HepG2 (cell line): ENCODE measurements at regions not wholly inside any gene's neighbourhood (a gene's known extent, or its start where the extent isn't known, plus 50 kb on each side); places are given as distances from the start of the nearest gene placed in this dataset.

Experiments used
- CREB1 ChIP-seq, 2 experiments: fragments of 450-650 bp in 1 of 2; IDR thresholded peaks; 2 replicates each; pipeline ENCODE4 v1.6.1; 2016 to 2017; ENCODE audit warnings: control low read depth in 1 of 2, mild to moderate bottlenecking in 1 of 2, missing compliant biosample characterization in 1 of 2, missing genetic modification characterization in 1 of 2
- FOXK1 ChIP-seq: sonication (generic); formaldehyde crosslinking; IDR thresholded peaks from 2 replicates; pipeline ENCODE4 v1.4.0; 2020; ENCODE audit warnings: low read depth, missing genetic modification reagents, borderline replicate concordance
- KDM2A ChIP-seq: sonication (generic); formaldehyde crosslinking; IDR thresholded peaks from 2 replicates; pipeline ENCODE4 v1.4.0; 2020; ENCODE audit warnings: low read depth, missing genetic modification reagents, borderline replicate concordance
- MLLT10 ChIP-seq: sonication (generic); formaldehyde crosslinking; IDR thresholded peaks from 2 replicates; pipeline ENCODE4 v1.4.0; 2020; ENCODE audit warnings: missing genetic modification reagents
- MTF2 ChIP-seq: sonication (generic); formaldehyde crosslinking; IDR thresholded peaks from 2 replicates; pipeline ENCODE4 v1.5.0; 2020; ENCODE audit warnings: missing genetic modification reagents, borderline replicate concordance
- MYC ChIP-seq: sonication (generic); formaldehyde crosslinking; IDR thresholded peaks from 2 replicates; pipeline ENCODE4 v1.9.0; 2021; ENCODE audit warnings: missing genetic modification reagents, borderline replicate concordance
- PHB2 ChIP-seq: fragments of 450-650 bp; IDR thresholded peaks from 2 replicates; pipeline ENCODE4 v1.6.1; 2018; ENCODE audit not compliant: partially characterized antibody
- PITX1 ChIP-seq: sonication (generic); formaldehyde crosslinking; IDR thresholded peaks from 2 replicates; pipeline ENCODE4 v1.5.1; 2020; ENCODE audit warnings: mild to moderate bottlenecking, missing genetic modification reagents
- RELA ChIP-seq: sonication (generic); formaldehyde crosslinking; IDR thresholded peaks from 2 replicates; pipeline ENCODE4 v1.4.0; 2020; ENCODE audit warnings: missing genetic modification reagents
- RNF2 ChIP-seq: fragments of 450-650 bp; conservative IDR thresholded peaks from 2 replicates; pipeline ENCODE4 v1.6.1; 2016; ENCODE audit warnings: low read depth
- SCMH1 ChIP-seq: sonication (generic); formaldehyde crosslinking; IDR thresholded peaks from 2 replicates; pipeline ENCODE4 v1.9.0; 2021; ENCODE audit warnings: missing genetic modification reagents, mild to moderate bottlenecking, borderline replicate concordance
- SP5 ChIP-seq: IDR thresholded peaks from 2 replicates; pipeline ENCODE4 v1.6.1; 2016; ENCODE audit warnings: low read depth, borderline replicate concordance
- TGIF2 ChIP-seq: IDR thresholded peaks from 2 replicates; pipeline ENCODE4 v1.6.1; 2016; ENCODE audit warnings: control low read depth, missing compliant biosample characterization
- ZNF263 ChIP-seq: sonication (generic); formaldehyde crosslinking; IDR thresholded peaks from 2 replicates; pipeline ENCODE4 v1.4.0; 2020; ENCODE audit warnings: missing genetic modification reagents
- ZNF44 ChIP-seq: sonication (generic); formaldehyde crosslinking; IDR thresholded peaks from 2 replicates; pipeline ENCODE4 v1.5.1; 2020; ENCODE audit warnings: mild to moderate bottlenecking, missing genetic modification reagents
- ZNF674 ChIP-seq: sonication (generic); formaldehyde crosslinking; IDR thresholded peaks from 2 replicates; pipeline ENCODE4 v1.5.0; 2020; ENCODE audit warnings: low read depth, mild to moderate bottlenecking, missing genetic modification reagents
- ZNF850 ChIP-seq: sonication (generic); formaldehyde crosslinking; conservative IDR thresholded peaks from 2 replicates; pipeline ENCODE4 v1.9.0; 2021; ENCODE audit warnings: mild to moderate bottlenecking, missing genetic modification reagents
- ZSCAN22 ChIP-seq: sonication (generic); formaldehyde crosslinking; IDR thresholded peaks from 2 replicates; pipeline ENCODE4 v1.4.0; 2020; ENCODE audit warnings: mild to moderate bottlenecking, missing genetic modification reagents
- TF ChIP-seq, protein P1 (sequence below): sonication (generic); formaldehyde crosslinking; IDR thresholded peaks from 2 replicates; pipeline ENCODE4 v1.4.0; 2020; ENCODE audit warnings: missing genetic modification reagents, borderline replicate concordance
- TF ChIP-seq, protein P2 (sequence below): sonication (generic); formaldehyde crosslinking; IDR thresholded peaks from 2 replicates; pipeline ENCODE4 v1.4.0; 2020; ENCODE audit warnings: missing genetic modification reagents, borderline replicate concordance
- TF ChIP-seq, protein P3 (sequence below): sonication (generic); formaldehyde crosslinking; IDR thresholded peaks from 2 replicates; pipeline ENCODE4 v1.5.0; 2020; ENCODE audit warnings: mild to moderate bottlenecking, missing genetic modification reagents

DNA sequence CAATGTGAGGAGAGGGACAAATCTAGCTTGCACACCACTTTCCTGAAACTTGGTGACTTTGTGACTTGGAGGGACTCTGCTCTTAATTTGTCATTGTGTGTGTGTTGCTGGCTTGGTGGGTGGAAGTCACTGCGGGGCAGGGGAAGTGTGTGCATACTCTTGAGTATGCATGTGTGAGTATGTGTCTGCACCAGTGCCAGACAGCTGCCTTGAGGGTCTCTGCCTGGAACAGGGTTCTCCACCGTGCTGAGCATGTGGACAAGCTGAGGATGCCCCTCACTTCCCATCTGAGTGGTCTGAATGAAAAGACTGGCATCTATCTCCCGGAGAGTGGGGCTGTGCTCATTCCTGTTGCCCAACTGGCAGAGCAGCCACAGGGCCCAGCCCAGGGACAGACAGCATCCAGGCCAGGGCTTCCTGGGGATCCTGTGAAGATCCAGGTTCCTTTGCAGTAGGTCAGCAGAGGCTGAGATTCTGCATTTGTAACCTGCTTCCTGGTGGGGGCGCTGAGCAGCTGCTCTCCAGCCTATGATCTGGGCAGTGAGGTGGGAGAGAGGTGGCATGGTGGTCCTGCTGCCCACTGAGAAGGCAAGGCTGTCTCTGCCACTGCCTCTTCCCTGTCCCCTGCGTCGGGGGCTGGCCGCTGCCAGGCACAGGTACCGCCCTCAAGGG, 138.9 kb upstream of the HAAO start (continued):
- TF ChIP-seq, protein P1, sequence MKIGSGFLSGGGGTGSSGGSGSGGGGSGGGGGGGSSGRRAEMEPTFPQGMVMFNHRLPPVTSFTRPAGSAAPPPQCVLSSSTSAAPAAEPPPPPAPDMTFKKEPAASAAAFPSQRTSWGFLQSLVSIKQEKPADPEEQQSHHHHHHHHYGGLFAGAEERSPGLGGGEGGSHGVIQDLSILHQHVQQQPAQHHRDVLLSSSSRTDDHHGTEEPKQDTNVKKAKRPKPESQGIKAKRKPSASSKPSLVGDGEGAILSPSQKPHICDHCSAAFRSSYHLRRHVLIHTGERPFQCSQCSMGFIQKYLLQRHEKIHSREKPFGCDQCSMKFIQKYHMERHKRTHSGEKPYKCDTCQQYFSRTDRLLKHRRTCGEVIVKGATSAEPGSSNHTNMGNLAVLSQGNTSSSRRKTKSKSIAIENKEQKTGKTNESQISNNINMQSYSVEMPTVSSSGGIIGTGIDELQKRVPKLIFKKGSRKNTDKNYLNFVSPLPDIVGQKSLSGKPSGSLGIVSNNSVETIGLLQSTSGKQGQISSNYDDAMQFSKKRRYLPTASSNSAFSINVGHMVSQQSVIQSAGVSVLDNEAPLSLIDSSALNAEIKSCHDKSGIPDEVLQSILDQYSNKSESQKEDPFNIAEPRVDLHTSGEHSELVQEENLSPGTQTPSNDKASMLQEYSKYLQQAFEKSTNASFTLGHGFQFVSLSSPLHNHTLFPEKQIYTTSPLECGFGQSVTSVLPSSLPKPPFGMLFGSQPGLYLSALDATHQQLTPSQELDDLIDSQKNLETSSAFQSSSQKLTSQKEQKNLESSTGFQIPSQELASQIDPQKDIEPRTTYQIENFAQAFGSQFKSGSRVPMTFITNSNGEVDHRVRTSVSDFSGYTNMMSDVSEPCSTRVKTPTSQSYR (CRISPR knock-in tag) = 0 out of 2 replicates have a peak, but pooled peaks have one; percentile 3
- TF ChIP-seq CREB1 (IDR thresholded peaks at IDR 0.05) = no peak
- TF ChIP-seq CREB1 (CRISPR knock-in tag; IDR thresholded peaks at IDR 0.05) = no peak
- no peak for TF ChIP-seq PHB2
- TF ChIP-seq, protein P2, sequence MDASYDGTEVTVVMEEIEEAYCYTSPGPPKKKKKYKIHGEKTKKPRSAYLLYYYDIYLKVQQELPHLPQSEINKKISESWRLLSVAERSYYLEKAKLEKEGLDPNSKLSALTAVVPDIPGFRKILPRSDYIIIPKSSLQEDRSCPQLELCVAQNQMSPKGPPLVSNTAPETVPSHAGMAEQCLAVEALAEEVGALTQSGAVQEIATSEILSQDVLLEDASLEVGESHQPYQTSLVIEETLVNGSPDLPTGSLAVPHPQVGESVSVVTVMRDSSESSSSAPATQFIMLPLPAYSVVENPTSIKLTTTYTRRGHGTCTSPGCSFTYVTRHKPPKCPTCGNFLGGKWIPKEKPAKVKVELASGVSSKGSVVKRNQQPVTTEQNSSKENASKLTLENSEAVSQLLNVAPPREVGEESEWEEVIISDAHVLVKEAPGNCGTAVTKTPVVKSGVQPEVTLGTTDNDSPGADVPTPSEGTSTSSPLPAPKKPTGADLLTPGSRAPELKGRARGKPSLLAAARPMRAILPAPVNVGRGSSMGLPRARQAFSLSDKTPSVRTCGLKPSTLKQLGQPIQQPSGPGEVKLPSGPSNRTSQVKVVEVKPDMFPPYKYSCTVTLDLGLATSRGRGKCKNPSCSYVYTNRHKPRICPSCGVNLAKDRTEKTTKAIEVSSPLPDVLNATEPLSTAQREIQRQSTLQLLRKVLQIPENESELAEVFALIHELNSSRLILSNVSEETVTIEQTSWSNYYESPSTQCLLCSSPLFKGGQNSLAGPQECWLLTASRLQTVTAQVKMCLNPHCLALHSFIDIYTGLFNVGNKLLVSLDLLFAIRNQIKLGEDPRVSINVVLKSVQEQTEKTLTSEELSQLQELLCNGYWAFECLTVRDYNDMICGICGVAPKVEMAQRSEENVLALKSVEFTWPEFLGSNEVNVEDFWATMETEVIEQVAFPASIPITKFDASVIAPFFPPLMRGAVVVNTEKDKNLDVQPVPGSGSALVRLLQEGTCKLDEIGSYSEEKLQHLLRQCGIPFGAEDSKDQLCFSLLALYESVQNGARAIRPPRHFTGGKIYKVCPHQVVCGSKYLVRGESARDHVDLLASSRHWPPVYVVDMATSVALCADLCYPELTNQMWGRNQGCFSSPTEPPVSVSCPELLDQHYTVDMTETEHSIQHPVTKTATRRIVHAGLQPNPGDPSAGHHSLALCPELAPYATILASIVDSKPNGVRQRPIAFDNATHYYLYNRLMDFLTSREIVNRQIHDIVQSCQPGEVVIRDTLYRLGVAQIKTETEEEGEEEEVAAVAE (CRISPR knock-in tag) = no peak
- TF ChIP-seq ZNF263 (CRISPR knock-in tag) = no peak
- no peak for TF ChIP-seq ZNF44 (CRISPR knock-in tag)
- no peak for TF ChIP-seq MLLT10 (CRISPR knock-in tag)
- no peak for TF ChIP-seq RELA
- 0 out of 2 replicates have a peak, but pooled peaks have one; percentile 46 for TF ChIP-seq PITX1 (CRISPR knock-in tag)
- TF ChIP-seq RNF2 = no peak
- no peak for TF ChIP-seq ZSCAN22 (CRISPR knock-in tag)
- no peak for TF ChIP-seq SCMH1 (CRISPR knock-in tag)
- peak; percentile 31; the same call in 1 of the 2 replicates for TF ChIP-seq SP5 (CRISPR knock-in tag)
- TF ChIP-seq ZNF674 (CRISPR knock-in tag) = no peak
- TF ChIP-seq, protein P3, sequence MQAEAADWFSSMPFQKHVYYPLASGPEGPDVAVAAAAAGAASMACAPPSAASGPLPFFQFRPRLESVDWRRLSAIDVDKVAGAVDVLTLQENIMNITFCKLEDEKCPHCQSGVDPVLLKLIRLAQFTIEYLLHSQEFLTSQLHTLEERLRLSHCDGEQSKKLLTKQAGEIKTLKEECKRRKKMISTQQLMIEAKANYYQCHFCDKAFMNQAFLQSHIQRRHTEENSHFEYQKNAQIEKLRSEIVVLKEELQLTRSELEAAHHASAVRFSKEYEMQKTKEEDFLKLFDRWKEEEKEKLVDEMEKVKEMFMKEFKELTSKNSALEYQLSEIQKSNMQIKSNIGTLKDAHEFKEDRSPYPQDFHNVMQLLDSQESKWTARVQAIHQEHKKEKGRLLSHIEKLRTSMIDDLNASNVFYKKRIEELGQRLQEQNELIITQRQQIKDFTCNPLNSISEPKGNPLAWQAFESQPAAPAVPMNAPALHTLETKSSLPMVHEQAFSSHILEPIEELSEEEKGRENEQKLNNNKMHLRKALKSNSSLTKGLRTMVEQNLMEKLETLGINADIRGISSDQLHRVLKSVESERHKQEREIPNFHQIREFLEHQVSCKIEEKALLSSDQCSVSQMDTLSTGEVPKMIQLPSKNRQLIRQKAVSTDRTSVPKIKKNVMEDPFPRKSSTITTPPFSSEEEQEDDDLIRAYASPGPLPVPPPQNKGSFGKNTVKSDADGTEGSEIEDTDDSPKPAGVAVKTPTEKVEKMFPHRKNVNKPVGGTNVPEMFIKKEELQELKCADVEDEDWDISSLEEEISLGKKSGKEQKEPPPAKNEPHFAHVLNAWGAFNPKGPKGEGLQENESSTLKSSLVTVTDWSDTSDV (CRISPR knock-in tag) = no peak
- TF ChIP-seq MYC (CRISPR knock-in tag) = peak; percentile 48; the same call in 1 of the 2 replicates
- no peak for TF ChIP-seq ZNF850 (CRISPR knock-in tag)
- TF ChIP-seq TGIF2 = no peak
- no peak for TF ChIP-seq FOXK1 (CRISPR knock-in tag)
- no peak for TF ChIP-seq MTF2 (CRISPR knock-in tag)
- peak; percentile 54 for TF ChIP-seq KDM2A (CRISPR knock-in tag)
